ENCODE measurements at regions not wholly inside any gene's neighbourhood (a gene's known extent, or its start where the extent isn't known, plus 50 kb on each side); places are given as distances from the start of the nearest gene placed in this dataset.
"Not testable (repeated sequence)": the region's sequence is repeated elsewhere in the genome, so short reads cannot be mapped to it uniquely, and the experiment has no call there.

- no peak for DNase-seq (ENCODE audit: low read depth in 2 of 2)
Measured at GRCh38 chr1:94303005-94303404, 65.6 kb upstream of the ARHGAP29 start.

GRCh38 chr1:94302497-94302896 lies 65.1 kb upstream of the ARHGAP29 start:
- no peak for DNase-seq (ENCODE audit: low read depth in 2 of 2)

DNA sequence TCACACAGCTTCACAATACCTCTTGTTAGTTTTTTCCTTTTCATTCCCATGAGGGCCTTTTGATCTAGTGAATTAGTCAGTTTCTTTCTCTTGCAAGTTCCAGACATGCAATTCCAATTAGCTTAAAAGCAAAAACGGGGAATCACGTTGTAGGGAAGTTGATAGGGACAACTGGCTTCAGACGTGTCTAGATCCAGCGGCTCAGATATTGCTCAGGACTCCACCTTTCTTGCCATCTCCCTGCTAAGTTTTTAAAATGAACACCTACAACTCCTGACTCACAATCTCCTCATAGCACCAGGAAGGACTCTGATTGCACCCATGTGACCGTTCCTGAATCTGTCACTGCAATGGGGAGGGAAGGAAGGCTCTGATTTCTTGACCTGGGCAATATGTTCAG lies 63.8 kb upstream of the ARHGAP29 start:
- peak in 1 of 2 donors; percentile 36 for DNase-seq (ENCODE audit: low read depth in 2 of 2)

DNA sequence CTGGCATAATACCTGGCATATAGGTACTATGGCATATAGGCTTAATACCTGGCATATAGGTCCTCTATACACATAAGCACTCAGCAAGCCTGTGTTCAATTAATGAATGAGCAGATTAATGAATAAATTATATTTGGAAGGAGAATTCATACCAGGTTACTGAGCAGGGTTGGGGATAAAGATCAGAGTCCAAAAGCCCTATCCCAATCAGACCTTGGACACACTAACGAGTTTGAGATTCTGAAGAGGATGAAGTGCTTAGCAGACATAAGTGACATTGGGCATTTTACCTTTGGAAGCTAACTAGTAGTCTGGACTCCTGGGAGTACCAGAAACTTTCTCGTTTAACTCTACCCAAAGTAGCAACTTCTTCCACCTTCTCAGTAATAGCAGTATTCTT lies 63.3 kb upstream of the ARHGAP29 start:
- no peak for DNase-seq (ENCODE audit: low read depth in 2 of 2)

DNA sequence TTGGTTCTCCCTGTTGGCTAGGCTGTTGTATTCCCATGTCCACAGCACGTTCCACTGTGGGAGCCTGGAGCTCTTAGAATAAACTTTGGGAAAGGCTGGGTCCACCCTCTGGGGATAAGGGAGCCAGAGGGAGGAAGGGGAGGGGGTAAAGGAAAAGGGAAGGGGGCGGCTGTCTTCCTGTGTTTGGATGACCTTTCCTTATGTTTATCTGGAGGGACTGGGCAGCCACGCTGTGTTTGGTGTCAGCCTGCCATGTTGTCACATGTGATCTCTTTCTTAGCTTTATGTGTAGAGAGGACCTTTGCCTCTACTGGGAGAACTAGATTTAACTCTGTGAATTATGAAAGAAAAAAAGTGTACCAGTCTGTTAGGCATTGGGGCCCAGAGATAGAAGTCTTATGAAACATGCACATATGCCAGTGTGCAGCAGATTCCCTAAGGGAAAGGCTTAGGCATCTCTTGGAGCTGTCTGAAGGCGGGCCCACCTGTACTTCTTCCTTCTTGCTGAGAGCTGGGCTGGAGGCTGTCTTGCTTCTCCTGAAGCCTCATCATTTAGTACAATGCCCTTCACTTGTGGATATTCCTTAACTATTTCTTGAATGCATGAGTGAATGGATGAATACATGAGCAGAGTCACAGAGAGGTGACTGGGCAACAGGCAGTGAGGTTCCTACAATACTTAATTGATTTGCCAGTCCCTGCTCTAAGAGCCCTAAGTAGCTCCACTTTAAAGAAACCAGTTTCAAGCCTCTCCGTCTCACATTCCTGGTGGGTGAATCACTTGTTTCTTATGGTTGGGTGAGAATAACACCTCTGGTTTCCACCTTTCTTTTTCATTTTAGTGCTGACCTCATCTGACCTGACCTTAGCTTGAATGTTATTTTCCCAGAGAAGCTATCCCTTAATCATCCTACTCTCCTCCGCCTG lies 62.5 kb upstream of the ARHGAP29 start:
- peak in 1 of 2 donors; percentile 86 for DNase-seq (ENCODE audit: low read depth in 2 of 2)

DNA sequence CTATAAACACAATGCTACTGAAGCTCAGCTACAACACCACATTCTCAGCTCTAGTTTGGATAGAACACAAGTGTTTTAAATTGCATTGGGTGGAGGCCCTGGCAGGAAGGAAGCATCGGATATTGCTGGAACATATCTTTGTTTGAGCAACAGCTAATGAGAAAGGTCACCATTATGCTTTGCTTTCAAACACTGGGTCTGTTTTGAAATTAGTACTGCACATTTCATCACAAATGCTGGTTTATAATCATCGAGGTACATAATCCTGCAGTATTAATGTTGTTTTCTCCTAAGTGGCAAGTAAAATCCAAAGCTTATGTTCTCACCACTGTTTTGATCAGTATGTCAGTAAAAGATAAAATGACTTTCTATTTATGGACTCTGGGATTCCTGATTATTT lies 61.5 kb upstream of the ARHGAP29 start:
- DNase-seq (ENCODE audit: low read depth in 2 of 2), result peak; percentile 78 to 79

DNA sequence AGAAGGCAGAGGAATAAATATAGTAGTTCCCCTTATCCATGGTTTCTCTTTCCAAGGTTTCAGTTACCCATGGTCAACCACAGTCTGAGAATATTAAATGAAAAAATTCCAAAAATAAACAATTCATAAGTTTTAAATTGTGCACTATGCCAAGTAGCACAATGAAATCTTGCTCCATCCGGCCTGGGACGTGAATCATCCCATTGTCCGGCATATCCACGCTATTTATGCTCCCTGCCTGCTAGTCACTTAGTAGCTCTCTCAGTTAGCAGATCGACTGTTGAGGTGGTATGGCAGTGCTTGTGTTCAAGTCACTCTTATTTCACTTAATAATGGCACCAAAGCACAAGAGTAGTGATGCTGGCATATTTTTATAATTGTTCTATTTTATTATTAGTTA lies 58.6 kb upstream of the ARHGAP29 start:
- DNase-seq (ENCODE audit: low read depth in 2 of 2), result peak; percentile 87 to 96

- DNase-seq (ENCODE audit: low read depth in 2 of 2), result not testable (repeated sequence)
Measured at GRCh38 chr1:94292978-94293377, 55.6 kb upstream of the ARHGAP29 start.

DNA sequence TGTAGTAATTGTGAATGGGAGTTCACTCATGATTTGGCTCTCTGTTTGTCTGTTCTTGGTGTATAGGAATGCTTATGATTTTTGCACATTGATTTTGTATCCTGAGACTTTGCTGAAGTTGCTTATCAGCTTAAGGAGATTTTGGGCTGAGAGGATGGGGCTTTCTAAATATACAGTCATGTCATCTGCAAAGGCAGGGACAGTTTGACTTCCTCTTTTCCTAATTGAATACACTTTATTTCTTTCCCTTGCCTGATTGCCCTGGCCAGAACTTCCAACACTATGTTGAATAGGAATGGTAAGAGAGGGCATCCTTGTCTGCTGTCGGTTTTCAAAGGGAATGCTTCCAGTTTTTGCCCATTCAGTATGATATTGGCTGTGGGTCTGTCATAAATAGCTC lies 51.9 kb upstream of the ARHGAP29 start:
- DNase-seq (ENCODE audit: low read depth in 2 of 2), result not testable (repeated sequence)
